HG02759 (cell line): ENCODE measurements at regions not wholly inside any gene's neighbourhood (a gene's known extent, or its start where the extent isn't known, plus 50 kb on each side); places are given as distances from the start of the nearest gene placed in this dataset.
"Not testable (repeated sequence)": the region's sequence is repeated elsewhere in the genome, so short reads cannot be mapped to it uniquely, and the experiment has no call there.

ENCODE experiments used
- ATAC-seq: cut with Tn5 transposase; IDR thresholded peaks from one replicate; pipeline ENCODE4 v1.9.1; 2021; ENCODE audit warnings: mild to moderate bottlenecking, moderate library complexity; ENCODE audit not compliant: unreplicated experiment

DNA sequence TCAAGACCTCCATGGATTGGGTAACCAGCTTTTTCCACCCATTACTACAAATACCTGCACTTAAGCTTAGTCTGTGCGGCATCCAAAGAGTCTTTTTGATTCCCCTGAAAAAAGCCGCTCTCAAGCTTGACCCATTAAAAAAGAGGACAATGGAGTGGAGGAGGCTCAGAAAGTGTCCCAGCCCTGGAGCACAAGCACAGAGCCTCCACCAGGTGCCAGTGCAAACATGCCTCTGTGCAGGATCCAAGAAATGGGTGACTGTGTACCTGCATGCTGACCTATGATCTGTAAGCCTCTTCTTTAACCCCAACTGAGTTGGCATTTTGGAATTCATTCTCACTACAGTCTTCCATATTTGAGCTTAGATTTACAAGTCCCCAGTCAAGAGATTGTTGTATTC is 168.3 kb upstream of the TLE4 start:
- no peak for ATAC-seq

DNA sequence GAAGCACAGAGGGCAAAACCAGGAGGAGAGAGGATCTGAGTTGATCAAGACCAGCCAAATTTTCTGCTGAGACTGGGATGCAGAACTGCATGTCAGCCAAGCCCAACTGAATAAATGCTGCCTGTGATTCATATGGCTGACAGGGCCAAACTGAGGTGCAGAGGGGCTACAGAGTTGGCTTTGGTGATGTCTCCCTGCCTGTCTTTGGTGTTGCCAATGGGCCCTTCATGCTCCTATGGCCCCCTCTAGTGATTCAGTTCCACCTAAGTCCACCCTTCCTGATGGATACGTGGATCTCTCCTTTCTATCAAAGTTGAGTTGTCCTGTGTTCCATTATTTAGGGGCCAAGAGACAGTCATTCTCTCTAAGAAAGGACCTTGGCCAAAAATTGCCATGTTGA is 163.6 kb upstream of the TLE4 start:
- ATAC-seq: no peak

DNA sequence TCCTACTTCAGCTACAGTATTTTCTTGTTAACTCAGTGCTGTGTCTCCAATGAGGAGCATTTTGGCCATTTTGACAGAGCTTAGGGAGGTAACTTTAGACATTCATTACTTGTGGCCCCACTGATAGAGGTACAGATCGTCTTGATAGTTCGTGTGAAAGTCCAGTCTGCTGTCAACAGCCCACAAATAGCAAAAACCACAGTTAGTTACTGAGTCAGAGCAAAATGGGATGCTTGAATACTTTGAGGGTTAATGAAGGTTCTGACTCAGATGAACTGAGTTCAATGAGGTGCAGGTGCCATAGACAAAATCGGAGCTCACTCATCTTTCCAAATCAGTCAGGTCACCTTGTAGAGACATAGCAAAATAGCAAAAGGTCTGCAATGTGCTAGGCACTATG is 163.1 kb upstream of the TLE4 start:
- ATAC-seq: peak; percentile 83

DNA sequence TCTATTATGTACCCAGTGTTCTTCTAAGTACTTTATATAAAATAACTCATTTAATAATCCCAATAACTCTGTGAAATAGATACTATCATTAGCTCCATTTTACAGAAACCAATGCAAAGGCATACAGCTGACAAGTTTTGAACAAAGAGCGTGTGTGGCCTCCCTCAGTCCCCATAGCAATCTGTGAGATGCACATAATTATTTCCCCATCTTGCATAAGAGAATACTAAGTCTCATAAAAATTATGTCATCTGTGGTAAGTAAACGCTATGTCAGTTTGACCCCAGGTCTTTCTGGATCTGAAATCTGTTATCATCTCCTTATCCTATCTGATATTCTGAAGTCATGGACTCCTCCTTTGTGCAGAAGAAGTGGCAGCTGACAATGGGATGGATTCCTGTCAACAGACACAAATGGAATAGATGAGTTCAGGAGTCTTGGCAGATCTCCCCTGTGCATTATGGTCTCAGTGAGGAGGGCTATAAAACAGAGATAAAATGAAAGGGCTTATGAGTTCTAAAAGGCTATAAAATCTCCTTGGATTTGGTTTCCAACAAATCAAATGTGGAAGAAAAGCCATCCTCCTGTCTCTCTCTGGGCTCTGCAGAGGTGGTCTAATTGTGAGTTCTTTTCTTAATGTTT is 162.5 kb upstream of the TLE4 start:
- no peak for ATAC-seq

DNA sequence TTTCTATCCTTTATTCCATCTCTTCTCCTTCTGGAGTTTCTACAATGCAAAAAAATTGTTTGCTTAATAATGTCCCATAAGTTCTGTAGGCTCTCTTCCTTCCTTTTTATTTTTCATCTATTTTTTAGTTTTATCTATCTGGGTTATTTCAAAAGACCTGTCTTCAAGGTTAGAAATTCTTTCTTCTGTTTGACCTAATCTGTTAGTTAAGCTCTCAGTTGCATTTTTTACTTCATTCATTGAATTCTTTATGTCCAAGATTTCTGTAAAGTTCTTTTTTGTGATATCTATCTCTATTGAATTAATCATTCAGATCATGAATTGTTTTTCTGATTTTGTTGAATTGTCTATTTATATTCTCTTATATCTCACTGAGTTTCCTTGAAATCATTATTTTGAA is 145.9 kb upstream of the TLE4 start:
- no peak for ATAC-seq

DNA sequence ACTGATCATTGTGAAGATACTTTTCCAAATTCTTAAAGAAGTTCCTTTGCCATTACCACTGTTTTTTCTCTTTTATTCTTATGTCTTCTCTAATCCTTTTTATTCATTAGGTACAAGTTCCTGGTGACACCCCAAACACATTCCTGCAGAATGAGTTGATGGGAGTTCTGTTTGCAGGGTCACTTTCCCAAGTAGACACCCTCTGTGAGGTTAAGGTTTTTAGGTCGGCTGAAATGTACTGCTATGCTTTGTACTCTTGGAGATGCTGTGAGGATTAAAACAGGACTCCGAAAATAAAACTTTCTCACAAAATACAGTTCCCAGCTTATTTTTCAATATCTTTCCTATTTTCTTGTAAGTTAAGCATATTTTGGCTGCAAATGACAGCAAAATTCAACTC is 143.3 kb upstream of the TLE4 start:
- ATAC-seq: no peak

DNA sequence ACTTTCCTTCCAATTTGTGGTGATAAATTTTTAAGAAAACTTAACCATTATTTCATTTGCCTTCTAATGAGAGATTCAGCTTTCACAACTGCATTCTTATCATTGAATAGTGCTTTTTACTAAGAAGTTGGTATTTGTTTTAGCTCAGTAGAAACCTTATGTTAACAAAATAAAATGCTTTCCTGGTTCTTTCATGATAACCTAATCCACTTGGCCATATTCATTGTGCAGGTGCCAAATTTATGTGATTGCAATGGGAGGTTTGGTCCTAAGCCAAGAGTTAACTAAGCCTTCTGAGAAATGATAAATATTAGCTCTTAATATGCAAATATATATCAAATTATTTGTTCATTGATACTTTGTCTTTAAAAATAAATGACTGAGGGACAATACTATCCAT is 141.1 kb upstream of the TLE4 start:
- ATAC-seq: no peak

DNA sequence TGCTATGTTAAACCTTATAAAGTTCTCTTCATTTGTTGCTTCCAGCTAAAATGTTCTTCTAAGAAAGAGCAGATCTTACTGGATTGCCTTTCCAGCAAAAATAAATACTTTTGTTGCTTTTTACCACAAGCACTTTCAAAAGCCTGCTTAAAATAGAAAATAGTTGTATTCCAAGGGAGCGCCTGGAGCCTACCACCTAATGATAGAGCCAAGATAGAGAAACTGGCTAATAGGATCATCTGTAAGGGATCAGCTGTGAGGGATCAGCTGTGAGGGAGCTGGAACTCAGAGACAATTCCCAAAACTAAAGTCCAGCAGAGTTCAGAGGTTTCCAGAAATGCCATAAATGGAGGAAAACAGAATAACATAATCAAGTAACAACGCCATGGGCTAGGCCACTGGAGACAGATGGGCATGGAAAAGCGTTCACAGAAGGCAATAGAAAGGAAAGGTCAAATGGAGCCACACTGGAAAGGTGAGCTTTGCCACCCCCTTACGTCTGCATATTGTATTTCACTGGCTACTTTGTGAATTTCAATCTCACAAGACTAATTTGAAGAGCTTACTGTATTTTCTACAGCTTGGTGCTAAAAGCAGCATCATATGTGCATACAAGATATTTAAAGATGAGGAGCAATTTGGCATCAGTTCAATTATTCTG is 140.6 kb upstream of the TLE4 start:
- ATAC-seq: no peak

DNA sequence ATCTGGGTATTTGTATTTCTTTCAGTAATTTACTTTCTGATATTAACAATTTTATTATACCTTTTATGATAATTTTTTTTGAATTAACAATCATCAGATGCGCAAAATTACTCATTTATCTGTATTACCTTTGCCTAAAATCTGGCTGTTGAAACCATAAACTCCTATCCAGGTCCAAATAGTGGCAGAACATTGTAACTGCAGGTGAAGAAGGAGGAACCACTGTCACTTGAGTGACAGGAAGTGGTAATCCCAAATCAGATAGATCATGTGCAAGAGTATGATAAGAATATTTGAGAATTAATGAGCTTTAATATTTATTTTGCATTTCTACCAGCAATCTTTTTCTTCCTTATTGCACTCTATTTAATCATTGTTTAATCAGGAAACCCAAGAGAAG is 139.3 kb upstream of the TLE4 start:
- no peak for ATAC-seq

DNA sequence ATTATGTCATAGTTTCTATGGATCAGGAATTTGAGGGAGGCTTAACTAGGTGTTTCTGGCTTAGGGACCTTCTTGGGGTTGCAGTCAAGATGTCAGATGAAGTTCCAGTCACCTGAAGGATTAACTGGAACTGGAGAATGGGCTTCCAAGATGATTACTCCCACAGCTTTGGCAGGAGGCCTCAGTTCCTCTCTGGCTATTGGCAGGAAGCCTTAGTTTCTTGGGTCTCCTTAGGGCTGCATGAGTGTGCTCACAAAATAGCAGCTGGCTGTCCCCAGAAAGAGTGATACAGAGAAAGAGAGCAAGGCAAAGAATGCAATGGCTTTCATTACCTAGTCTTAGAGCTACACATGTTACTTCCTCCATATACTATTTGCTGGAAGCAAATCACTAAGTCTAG is 138.1 kb upstream of the TLE4 start:
- ATAC-seq: no peak

DNA sequence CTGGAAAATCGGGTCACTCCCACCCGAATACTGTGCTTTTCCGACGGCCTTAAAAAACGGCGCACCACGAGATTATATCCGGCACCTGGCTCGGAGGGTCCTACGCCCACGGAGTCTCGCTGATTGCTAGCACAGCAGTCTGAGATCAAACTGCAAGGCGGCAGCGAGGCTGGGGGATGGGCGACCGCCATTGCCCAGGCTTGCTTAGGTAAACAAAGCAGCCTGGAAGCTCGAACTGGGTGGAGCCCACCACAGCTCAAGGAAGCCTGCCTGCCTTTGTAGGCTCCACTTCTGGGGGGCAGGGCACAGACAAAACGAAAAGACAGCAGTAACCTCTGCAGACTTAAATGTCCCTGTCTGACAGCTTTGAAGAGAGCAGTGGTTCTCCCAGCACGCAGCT is 132.5 kb upstream of the TLE4 start:
- not testable (repeated sequence) for ATAC-seq

DNA sequence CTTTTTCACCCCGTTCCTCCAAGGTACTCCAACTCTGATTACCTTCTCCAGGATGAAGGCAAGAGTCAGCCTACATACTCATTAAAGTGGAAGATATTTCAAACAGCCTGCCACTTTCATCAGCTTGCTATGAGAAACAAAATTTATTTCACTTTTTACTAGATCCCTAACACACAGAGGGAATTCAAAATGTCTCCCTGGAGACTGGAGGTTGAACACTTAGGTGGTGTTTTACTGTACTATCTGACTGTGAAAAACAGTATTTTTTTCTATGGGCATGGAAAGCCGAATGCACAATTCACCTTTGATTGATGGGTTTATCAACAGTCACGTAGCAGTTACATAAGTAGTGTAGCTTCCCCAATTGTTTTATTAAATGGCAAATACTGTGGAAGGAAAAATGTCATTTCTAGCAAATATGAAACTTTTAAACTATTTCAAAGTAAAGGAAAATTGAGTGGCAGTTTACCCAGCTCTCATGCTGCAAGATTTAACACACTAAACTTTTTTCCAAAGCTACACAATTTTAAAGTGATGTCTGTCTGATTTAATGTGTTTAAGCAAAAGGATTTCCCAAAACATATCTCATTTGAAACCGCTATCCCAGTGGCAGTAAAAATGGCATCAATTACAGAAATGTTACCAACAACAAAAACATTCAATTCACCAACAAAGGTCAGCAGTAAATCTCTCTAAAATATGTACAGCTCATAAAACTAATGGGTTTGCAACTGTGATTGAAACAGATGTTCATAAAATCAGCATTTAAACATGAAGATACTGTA is 125.0 kb upstream of the TLE4 start:
- ATAC-seq: no peak

DNA sequence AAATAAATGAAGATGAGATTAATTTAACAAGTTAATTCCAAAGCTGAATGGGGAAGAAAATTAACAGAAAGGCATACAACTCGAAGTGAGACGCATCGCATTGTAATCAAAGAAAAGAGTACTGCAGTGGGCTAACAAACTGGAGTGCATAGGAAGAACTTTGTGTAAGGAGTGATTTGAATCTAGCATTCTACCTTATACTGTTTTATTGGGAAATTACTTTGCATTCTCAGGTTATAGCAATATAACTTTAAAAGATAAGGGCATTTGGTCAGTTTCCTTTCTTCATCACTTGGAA is 124.5 kb upstream of the TLE4 start:
- no peak for ATAC-seq

DNA sequence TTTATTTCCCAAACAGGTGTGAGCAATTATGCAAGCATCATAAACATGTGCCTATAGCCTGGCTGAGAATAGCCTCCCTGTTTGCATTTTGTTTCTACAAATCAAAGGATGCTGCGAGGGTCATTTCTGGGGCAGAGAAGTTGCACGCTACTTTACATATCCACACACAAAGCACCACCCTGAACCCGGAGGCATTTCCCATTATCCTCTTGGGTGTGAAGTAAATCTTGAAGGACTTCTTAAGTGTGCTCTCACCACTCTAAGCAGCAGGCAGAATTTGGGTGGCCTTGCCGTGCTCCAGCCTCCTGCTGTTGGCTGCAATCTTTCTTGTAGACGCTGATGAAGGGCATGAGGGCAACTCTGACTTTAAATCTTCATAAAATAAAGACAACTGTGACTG is 124.0 kb upstream of the TLE4 start:
- ATAC-seq: no peak

DNA sequence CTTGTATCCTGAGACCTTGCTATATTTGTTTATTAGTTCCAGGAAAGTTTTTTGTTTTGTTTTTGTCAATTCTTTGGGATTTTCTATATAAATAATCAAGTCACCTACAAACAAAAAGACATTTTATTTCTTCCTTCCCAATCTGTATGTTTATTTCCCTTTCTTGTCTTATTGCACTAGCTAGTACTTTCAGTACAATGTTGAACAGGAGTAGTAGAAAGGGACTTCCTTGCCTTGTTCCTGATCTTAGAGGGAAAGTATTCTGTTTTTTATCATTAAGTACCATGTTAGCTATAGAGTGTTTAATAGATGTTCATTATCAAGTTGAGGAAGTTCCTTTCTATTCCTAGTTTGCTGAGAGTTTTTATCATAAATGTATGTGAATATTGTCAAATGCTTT is 119.5 kb upstream of the TLE4 start:
- no peak for ATAC-seq

DNA sequence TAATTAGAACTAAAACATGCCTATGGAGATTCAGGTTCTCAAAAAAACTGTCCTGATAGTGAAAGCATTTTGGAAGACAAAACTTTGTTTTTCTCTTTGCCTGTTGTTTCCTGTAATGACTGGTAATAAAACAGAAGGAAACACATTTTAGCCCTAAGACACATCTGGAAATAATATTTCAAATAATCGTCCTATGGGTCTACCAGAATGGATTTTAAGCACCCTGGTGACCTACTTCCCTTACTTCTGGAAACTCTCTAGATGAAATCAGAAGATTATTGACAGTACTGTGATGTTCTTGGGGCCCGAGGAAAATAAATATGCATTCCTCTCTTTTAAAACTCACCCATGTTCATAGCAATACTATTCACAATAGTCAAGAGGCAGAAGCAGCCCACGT is 110.1 kb upstream of the TLE4 start:
- ATAC-seq: no peak

DNA sequence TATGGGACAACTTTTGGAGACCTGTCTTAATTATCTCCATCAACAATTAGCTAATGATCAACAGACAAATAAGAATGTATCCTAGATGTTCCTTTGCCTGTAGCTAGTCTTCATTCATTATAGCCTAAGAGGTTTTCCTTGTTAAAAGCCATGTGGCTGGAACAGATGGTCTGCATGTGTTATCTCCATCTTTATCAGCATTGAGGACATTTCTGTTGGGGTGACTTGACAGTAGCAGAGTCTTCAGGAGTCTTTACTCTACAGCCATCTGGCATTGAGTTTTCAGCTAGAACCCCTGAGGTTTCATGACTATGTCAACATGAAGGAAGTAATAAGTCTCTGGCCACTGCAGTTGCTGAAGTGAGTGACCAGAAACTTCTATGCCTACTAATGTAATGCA is 106.6 kb upstream of the TLE4 start:
- ATAC-seq: no peak

DNA sequence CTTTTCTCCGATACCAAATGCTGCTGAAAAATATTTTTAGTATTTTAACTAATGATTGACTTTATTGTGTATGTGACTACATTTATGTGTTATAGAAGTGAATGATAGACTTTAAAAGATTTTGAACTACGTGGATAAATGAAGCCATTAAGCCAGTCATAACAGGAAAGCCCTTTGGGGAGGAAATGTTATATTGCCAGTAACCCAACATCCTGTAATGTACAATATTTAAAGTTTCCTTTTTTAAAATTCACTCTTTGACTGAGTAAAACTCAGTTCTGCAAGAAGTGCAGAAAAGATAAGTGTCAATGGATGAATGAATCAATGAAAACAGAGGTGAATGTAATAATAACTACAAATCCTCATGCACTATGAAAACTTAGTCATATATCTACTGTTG is 102.6 kb upstream of the TLE4 start:
- ATAC-seq: no peak

DNA sequence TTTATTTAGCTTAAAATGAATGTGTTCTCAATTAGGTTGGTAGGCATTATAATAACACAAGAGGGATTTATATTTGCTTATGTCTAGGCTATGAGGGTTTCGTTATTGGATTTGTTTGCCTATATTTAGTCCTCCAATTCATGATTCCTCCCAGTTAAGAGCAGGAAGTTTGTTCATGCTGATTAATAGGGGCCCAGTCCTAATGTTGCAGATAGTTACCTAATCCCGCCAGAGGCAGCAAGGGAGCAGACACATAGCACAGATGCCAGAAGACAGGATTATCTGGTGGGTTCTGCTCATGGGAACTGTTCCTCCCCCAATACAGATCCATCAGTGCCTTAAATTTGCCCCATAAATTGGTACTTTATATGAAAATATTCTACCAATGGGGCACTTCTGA is 100.8 kb upstream of the TLE4 start:
- ATAC-seq: no peak

DNA sequence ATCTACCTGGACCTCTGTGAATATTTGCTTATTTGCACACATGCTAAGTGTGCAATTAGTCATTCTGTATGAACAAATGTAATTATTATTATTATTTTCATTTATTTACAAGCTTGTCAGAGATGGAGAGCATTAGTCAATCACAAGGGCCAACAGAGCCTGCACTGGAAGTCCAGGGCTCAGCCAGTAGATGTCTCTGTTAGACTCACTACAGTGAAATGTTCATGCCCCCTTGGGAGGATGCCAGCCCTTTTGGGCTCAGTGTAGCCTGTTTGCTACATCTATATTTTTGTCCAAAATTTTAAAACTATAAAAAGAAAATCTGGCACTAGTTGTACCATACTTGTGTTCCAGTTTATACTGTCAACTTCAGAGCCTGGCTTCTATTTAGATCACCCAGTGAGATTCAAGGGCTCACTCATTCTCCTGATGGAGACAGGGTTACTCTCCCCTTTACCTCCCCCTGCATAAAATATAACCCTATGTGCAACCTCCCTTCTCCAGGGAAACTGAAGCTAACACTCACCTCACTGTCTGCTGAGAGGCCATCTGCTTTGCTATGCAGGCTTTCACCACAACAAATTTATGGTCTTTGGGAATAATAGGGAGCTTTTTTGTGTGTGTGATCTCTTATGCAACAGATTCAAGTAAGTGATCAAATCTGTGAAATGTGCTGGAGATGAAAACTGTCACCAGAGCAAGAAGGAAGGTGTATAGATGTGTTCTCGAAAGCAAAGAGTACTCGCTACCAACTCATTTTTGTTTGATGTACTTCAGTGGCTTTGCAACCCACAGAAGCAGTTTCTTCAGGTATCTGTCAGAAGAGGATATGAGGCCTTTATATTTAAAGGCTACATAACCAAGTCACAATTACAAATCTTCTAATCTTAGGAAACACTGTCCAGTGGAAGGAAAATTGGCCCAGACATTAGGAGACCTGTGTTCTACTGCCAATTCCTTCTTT is 99.9 kb upstream of the TLE4 start:
- ATAC-seq: no peak

DNA sequence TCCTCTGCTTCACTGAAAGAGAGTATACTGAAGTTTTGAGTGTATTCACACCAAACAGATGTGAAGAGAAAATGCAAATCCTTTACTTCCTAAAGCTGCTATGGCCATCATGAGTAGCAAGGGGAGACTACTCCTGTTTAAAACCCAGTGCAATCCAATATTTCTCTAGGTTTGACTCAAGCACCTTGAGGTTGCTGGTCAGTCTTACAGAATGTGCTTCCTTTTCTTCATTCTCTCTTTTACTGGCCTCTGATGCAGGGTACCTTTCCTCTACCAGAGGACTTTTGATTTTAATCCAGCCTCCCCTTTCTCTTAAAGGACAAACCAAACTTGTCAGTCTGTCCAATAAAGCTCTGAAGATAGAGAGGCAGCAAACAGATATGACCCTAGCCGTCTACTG is 98.1 kb upstream of the TLE4 start:
- ATAC-seq: no peak
